NCI-H526 (cell line): ENCODE measurements at regions not wholly inside any gene's neighbourhood (a gene's known extent, or its start where the extent isn't known, plus 50 kb on each side); places are given as distances from the start of the nearest gene placed in this dataset.

Experiments
- DNase-seq, 2 experiments: peaks; one replicate each; lab custom pipeline; 2025; lab: John Stamatoyannopoulos, UW

DNA sequence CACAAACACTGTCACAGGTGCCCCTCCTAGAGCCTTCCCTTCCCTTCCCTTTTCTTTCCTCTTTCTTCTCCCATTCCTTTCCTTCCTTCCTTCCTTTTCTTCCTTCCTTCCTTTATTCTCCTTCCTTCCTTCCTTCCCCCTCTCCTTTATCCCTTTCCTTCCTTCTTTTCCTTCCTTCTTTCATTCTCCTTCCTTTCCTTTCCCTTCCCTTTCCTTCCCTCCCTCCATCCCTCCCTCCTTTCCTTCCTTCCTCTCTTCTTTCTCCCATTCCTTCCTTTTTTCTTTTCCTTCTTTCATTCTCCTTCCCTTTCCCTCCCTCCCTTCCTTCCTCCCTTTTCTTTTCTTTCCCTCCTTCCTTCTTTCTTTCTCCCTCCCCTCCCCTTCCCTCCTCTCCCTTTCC, 170.0 kb downstream of the ENGASE start:
- no peak for DNase-seq

- no peak for DNase-seq
Observed at GRCh38 chr17:79243996-79244395, 169.4 kb downstream of the ENGASE start.

- no peak for DNase-seq
Observed at GRCh38 chr17:79243603-79243990, 169.0 kb downstream of the ENGASE start.

GRCh38 chr17:79242873-79243602, 168.4 kb downstream of the ENGASE start:
- no peak for DNase-seq

GRCh38 chr17:79242393-79242792, 167.8 kb downstream of the ENGASE start:
- no peak for DNase-seq

GRCh38 chr17:79241616-79242015, 167.0 kb downstream of the ENGASE start:
- DNase-seq, result no peak

DNA sequence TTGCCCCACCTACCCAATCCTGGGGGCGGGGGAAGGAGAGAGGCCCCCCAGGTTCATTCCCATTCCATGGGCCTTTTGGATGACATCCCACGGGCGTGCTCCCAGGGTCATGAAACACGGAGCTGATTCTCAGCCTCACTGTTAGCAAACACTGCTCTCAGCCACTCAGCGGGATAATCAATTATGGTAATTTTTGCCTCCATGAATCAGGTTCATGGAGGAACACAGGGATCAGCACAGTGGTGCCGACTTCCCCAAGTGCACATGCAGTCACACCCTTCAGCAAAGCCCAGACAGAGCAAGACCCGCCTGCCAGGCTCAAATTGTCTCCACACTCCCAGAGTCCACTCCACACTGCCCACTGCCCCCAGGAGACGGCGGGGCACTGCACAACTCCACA, 164.6 kb downstream of the ENGASE start:
- DNase-seq, result no peak

GRCh38 chr17:79237448-79238053, 162.9 kb downstream of the ENGASE start:
- no peak for DNase-seq

- DNase-seq, result no peak
Observed at GRCh38 chr17:79235808-79236207, 161.2 kb downstream of the ENGASE start.

DNA sequence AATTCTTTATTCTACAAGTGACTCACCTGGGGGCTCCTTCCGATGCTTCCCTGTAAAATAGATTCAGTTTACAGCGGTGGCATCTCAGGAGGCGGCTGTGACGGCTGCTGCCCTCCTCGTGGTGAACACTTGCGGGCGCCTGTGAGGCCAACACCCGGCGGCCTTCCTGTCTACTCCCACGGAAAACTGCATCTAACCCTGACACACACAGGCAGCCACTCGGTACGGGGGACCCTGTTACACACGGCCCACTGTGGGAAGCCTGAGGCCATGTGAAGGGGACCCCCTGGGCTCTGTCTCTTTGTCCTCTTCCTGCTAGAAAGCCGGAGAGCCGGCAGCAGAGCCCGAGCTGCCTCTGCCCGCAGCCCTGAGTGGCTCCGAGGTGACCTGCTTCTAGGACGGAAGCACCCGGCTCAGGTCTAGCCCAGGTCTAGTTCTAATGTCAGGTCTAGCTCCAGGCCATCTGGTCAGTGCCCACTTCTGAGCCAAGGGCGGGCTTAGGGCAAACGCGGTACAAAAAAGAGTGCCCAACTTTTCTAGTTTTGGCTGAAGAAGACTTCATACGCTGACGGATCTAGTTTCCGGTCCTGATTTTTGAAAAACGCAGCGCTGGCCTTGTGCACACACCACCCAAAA, 159.4 kb downstream of the ENGASE start:
- no peak for DNase-seq

DNA sequence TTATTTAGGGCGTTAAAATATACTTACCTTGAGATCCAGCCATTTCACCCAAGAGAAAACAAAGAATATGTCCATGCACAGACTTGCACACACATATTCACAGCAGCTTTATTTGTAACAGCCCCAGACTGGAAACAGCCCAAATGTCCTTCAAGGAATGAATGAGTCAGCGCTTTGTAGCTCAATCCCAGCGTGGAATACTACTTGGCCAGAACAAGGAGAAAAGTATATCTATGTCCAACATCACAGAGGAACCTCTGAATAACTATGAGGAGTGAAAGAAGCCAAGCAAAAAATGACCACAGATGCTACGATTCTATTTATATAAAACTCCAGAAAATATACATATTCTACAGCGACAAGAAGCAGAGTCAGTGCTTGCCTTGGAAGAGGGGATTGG, 158.3 kb downstream of the ENGASE start:
- no peak for DNase-seq

GRCh38 chr17:79231766-79232287, 157.2 kb downstream of the ENGASE start:
- no peak for DNase-seq

- DNase-seq, result no peak
Observed at GRCh38 chr17:79230576-79230975, 156.0 kb downstream of the ENGASE start.

GRCh38 chr17:79226037-79226436, 151.4 kb downstream of the ENGASE start:
- no peak for DNase-seq

DNA sequence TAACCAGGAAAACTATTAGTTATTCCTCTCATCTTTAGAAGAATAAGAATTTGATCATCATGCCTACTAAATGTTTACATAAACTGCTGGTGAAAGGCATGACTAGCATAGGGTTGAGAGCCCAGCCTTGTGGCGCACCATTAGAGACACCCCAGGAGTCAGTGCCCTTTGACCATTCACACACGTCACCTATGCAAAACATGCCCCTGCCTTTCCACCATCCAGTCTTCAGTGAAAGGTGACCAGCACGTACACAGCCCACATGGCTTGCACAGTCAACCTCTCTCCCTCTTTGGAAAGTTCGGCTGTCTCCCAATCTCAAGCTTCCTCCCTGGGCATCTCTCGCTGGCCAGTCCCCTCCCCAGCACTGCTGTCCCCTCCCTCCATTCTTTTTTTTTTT, 150.3 kb downstream of the ENGASE start:
- DNase-seq, result no peak

- DNase-seq, result no peak
Observed at GRCh38 chr17:79224476-79224875, 149.9 kb downstream of the ENGASE start.

DNA sequence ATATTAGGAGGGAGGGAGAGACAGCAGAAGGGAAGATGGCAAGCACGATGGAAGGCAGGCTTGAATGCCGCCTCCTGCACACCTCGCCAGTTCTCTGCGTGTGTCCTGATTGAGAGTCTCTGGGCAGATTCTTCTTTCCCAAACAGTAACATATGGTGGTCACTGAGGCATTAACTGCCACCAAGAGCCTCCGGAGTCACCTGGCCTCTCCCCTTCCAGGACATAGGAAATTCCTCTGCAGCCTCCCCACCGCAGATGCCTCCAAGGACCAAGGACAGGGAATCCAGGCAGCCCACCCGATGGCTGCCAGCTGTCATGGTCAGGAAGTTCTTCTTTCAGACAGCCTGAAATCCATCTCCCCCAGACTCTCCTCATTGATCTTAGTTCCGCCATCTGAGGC, 149.3 kb downstream of the ENGASE start:
- DNase-seq, result no peak

GRCh38 chr17:79223471-79223870, 148.8 kb downstream of the ENGASE start:
- DNase-seq, result no peak

DNA sequence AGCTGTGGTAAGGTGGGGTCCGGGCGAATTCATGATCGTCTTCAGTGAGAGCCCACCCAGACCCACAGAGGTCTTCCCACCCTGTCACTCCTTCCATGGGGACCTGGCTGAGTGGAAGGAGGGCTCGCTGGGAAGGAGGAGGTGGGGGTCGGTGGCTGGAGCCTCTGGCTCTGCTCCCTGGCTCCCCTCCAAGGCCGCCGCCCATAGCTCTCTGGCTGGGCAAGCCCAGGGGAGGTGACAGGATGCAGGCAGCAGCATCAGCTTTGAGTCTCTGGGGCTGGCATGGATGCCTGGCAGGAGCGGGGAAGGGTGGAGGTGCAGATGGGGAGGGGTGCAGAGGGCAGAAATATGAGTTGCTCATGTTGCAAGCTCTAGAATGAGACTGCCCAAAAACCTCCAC, 147.0 kb downstream of the ENGASE start:
- DNase-seq, result no peak

DNA sequence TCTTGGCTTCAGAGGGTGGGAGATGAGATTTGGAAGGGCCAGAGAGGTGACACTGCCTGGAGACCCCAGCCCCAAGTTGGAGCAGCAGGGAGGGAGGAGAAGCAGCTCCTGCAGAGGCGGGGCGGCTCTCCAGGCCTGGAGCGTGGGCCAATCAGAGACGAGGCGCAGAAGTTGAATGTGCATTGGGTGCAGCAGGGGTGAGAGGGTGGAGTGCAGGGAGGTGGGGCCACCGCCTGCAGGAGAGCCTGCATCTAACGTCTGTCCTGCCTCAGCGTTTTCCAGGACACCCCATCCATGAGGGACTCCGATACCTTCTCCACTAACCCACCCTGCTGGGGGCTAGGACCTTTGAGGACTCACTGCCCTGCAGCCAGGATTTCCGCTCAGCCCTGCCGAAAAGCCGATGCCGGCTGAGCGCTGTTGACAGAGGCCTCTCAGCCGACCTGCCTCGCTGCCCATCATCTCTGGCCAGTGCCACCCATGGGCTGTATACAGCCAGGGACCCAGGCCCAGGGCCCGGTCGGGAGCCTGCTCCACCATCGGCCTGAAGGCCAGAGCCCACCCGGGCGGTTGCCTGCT, 146.2 kb downstream of the ENGASE start:
- DNase-seq, result peak in 1 of 2 experiments; percentile 46

GRCh38 chr17:79220201-79220712, 145.6 kb downstream of the ENGASE start:
- DNase-seq, result peak in 1 of 2 experiments; percentile 21

- no peak for DNase-seq
Observed at GRCh38 chr17:79219208-79219935, 144.7 kb downstream of the ENGASE start.
